ENCODE measurements at regions not wholly inside any gene's neighbourhood (a gene's known extent, or its start where the extent isn't known, plus 50 kb on each side); places are given as distances from the start of the nearest gene placed in this dataset.

DNA sequence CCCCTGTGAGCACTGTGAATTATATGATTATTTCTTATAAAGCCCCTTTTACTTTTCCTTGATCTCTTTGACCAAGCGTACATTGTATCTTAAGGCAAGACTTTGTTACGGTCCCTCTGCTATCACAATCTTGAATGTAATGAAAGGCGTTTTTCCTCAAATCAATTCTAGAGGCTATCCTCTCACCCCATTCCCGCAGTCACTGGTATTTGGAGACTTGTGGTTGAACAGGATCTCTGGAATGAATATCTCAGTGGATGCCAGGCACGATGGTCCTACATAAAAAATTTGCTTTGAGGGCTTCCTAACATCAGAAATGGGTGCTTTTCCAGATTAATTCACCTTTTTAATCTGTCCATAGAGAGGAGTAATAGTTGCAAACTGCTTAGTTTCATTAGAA lies 151.4 kb upstream of the PAPPA start:
- TF ChIP-seq CTCF (IDR thresholded peaks at IDR 0.05; ENCODE audit: low read depth, low read length) (no peak), EZH2phosphoT487 (IDR thresholded peaks at IDR 0.05; ENCODE audit: low read depth) (no peak)

Measured in OCI-LY3 (cell line).